GM12878 (cell line): ENCODE measurements at regions not wholly inside any gene's neighbourhood (a gene's known extent, or its start where the extent isn't known, plus 50 kb on each side); places are given as distances from the start of the nearest gene placed in this dataset.

ENCODE experiments used
- CBFB ChIP-seq: IDR thresholded peaks from 2 replicates; pipeline ENCODE4 v1.6.1; 2016; ENCODE audit warnings: antibody characterized with exemption, low read depth
- CEBPB ChIP-seq, 2 experiments: fragments of 150-350 bp in 1 of 2; IDR thresholded peaks; 2 replicates each; pipeline ENCODE4 v1.6.1; 2012 to 2014; ENCODE audit warnings: low read depth in 2 of 2, low read length in 2 of 2, borderline replicate concordance in 1 of 2, inconsistent platforms in 1 of 2
- CREB1 ChIP-seq: IDR thresholded peaks from 2 replicates; pipeline ENCODE4 v1.6.1; 2012; ENCODE audit warnings: low read depth, mild to moderate bottlenecking, inconsistent platforms
- HCFC1 ChIP-seq: fragments of 150-350 bp; IDR thresholded peaks from 2 replicates; pipeline ENCODE4 v1.6.1; 2014; ENCODE audit warnings: low read length
- HDAC6 ChIP-seq: fragments of 200-600 bp; sonication (generic); IDR thresholded peaks from one replicate; pipeline ENCODE4 v1.8.0; 2017; ENCODE audit warnings: antibody characterized with exemption; ENCODE audit not compliant: unreplicated experiment
- JUND ChIP-seq: IDR thresholded peaks from 2 replicates; pipeline ENCODE4 v1.6.1; 2012; ENCODE audit warnings: low read depth, mild to moderate bottlenecking, low read length, improper control_type of control experiment, moderate library complexity
- MEF2A ChIP-seq: IDR thresholded peaks from 2 replicates; pipeline ENCODE4 v1.6.1; 2011; ENCODE audit warnings: low read depth, mild to moderate bottlenecking, low read length, moderate library complexity; ENCODE audit not compliant: insufficient read depth
- NFYA ChIP-seq: IDR thresholded peaks from 2 replicates; pipeline ENCODE4 v1.6.1; 2011; ENCODE audit warnings: low read depth, mild to moderate bottlenecking, low read length, improper control_type of control experiment, borderline replicate concordance
- POLR2AphosphoS5 ChIP-seq: IDR thresholded peaks from 2 replicates; pipeline ENCODE4 v1.6.1; 2011; ENCODE audit warnings: mild to moderate bottlenecking, low read length, inconsistent platforms
- SUPT20H ChIP-seq: IDR thresholded peaks from 2 replicates; pipeline ENCODE4 v1.6.1; 2011; ENCODE audit warnings: low read depth, mild to moderate bottlenecking, low read length, moderate library complexity, borderline replicate concordance; ENCODE audit not compliant: control insufficient read depth
- TBL1XR1 ChIP-seq: IDR thresholded peaks from 2 replicates; pipeline ENCODE4 v1.6.1; 2012; ENCODE audit warnings: low read depth, low read length, improper control_type of control experiment
- WRNIP1 ChIP-seq: IDR thresholded peaks from 2 replicates; pipeline ENCODE4 v1.6.1; 2011; ENCODE audit warnings: low read depth, low read length, improper control_type of control experiment, borderline replicate concordance
- ZZZ3 ChIP-seq: IDR thresholded peaks from 2 replicates; pipeline ENCODE4 v1.6.1; 2011; ENCODE audit warnings: low read depth; ENCODE audit not compliant: control insufficient read depth, insufficient read length
- TF ChIP-seq, protein P1 (sequence below), 3 experiments: IDR thresholded peaks in 2 of 3; conservative IDR thresholded peaks in 1 of 3; 2 replicates each; pipeline ENCODE4 v1.5.1; 2011; ENCODE audit warnings: low read depth in 3 of 3, low read length in 3 of 3, mild to moderate bottlenecking in 3 of 3, control low read depth in 2 of 3, moderate library complexity in 2 of 3, inconsistent platforms in 1 of 3, mixed read lengths in 1 of 3; ENCODE audit not compliant: control insufficient read depth in 2 of 3, insufficient read depth in 1 of 3; ENCODE audit errors: extremely low read depth in 1 of 3
- TF ChIP-seq, protein P2 (sequence below): fragments of 450-650 bp; IDR thresholded peaks from 2 replicates; pipeline ENCODE4 v1.6.1; 2017; ENCODE audit warnings: mild to moderate bottlenecking
- TF ChIP-seq, protein P3 (sequence below): fragments of 450-650 bp; IDR thresholded peaks from 2 replicates; pipeline ENCODE4 v1.6.1; 2017; ENCODE audit warnings: mild to moderate bottlenecking, moderate library complexity
- TF ChIP-seq, protein P4 (sequence below): fragments of 450-650 bp; IDR thresholded peaks from 2 replicates; pipeline ENCODE4 v1.6.1; 2014; ENCODE audit warnings: mild to moderate bottlenecking
- TF ChIP-seq, protein P5 (sequence below): fragments of 450-650 bp; IDR thresholded peaks from 2 replicates; pipeline ENCODE4 v1.6.1; 2016; ENCODE audit warnings: mild to moderate bottlenecking

DNA sequence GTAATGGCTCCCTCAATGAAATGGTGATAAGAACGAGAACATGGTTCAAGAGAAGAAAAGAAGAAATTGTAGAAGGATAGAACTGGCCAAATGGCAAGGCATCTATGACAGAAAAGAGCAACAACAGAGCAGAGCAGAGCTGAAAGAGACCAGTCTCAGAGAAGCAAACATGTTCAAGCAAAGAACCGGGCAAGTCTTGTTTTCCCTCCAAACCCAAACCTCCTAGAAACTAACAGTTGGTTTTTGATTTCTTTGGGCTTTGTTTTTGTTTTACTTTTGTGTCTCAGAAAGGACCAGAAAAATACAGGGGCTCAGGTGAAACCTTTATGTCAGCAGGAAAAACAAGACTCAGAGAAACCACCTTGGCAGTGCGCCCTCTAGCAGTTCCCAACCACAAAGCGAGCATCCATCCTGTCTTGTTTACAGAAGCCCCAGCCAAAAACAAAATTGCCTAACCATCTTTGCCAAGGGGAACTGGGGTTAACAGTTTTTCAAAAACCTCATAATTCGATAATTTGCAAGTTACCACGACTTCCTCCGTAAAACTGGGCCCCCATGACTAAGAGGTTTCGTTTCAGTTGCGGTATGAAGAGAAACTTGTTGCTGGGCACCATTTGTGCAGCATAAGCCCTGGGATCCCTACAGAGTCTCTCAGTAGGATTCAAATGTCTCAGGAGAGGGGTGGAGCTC is 159.2 kb upstream of the SLC24A5 start (continued):
- TF ChIP-seq, protein P1, sequence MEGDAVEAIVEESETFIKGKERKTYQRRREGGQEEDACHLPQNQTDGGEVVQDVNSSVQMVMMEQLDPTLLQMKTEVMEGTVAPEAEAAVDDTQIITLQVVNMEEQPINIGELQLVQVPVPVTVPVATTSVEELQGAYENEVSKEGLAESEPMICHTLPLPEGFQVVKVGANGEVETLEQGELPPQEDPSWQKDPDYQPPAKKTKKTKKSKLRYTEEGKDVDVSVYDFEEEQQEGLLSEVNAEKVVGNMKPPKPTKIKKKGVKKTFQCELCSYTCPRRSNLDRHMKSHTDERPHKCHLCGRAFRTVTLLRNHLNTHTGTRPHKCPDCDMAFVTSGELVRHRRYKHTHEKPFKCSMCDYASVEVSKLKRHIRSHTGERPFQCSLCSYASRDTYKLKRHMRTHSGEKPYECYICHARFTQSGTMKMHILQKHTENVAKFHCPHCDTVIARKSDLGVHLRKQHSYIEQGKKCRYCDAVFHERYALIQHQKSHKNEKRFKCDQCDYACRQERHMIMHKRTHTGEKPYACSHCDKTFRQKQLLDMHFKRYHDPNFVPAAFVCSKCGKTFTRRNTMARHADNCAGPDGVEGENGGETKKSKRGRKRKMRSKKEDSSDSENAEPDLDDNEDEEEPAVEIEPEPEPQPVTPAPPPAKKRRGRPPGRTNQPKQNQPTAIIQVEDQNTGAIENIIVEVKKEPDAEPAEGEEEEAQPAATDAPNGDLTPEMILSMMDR (IDR thresholded peaks at IDR 0.05 in 2 of 3, conservative IDR thresholded peaks at IDR 0.05 in 1 of 3; ENCODE audit: control insufficient read depth in 2 of 3, extremely low read depth in 1 of 3, insufficient read depth in 1 of 3, low read depth in 3 of 3, low read length in 3 of 3) = no peak
- TF ChIP-seq SUPT20H (no peak), TBL1XR1 (peak; percentile 22; the same call in 1 of the 2 replicates), CBFB (peak; percentile 45; the same call in 1 of the 2 replicates), ZZZ3 (no peak), POLR2AphosphoS5 (no peak), JUND (no peak), WRNIP1 (no peak), MEF2A (peak; percentile 38; the same call in 1 of the 2 replicates), HDAC6 (no peak), NFYA (no peak), HCFC1 (no peak), CEBPB (IDR thresholded peaks at IDR 0.05; ENCODE audit: borderline replicate concordance in 1 of 2, low read depth in 2 of 2, low read length in 2 of 2) (0 out of 4 replicates have a peak, but pooled peaks of 1 of the 2 experiments have one; percentile 40), CREB1 (peak; percentile 52; the same call in 1 of the 2 replicates)
- TF ChIP-seq, protein P2, sequence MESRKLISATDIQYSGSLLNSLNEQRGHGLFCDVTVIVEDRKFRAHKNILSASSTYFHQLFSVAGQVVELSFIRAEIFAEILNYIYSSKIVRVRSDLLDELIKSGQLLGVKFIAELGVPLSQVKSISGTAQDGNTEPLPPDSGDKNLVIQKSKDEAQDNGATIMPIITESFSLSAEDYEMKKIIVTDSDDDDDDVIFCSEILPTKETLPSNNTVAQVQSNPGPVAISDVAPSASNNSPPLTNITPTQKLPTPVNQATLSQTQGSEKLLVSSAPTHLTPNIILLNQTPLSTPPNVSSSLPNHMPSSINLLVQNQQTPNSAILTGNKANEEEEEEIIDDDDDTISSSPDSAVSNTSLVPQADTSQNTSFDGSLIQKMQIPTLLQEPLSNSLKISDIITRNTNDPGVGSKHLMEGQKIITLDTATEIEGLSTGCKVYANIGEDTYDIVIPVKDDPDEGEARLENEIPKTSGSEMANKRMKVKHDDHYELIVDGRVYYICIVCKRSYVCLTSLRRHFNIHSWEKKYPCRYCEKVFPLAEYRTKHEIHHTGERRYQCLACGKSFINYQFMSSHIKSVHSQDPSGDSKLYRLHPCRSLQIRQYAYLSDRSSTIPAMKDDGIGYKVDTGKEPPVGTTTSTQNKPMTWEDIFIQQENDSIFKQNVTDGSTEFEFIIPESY = no peak
- TF ChIP-seq, protein P3, sequence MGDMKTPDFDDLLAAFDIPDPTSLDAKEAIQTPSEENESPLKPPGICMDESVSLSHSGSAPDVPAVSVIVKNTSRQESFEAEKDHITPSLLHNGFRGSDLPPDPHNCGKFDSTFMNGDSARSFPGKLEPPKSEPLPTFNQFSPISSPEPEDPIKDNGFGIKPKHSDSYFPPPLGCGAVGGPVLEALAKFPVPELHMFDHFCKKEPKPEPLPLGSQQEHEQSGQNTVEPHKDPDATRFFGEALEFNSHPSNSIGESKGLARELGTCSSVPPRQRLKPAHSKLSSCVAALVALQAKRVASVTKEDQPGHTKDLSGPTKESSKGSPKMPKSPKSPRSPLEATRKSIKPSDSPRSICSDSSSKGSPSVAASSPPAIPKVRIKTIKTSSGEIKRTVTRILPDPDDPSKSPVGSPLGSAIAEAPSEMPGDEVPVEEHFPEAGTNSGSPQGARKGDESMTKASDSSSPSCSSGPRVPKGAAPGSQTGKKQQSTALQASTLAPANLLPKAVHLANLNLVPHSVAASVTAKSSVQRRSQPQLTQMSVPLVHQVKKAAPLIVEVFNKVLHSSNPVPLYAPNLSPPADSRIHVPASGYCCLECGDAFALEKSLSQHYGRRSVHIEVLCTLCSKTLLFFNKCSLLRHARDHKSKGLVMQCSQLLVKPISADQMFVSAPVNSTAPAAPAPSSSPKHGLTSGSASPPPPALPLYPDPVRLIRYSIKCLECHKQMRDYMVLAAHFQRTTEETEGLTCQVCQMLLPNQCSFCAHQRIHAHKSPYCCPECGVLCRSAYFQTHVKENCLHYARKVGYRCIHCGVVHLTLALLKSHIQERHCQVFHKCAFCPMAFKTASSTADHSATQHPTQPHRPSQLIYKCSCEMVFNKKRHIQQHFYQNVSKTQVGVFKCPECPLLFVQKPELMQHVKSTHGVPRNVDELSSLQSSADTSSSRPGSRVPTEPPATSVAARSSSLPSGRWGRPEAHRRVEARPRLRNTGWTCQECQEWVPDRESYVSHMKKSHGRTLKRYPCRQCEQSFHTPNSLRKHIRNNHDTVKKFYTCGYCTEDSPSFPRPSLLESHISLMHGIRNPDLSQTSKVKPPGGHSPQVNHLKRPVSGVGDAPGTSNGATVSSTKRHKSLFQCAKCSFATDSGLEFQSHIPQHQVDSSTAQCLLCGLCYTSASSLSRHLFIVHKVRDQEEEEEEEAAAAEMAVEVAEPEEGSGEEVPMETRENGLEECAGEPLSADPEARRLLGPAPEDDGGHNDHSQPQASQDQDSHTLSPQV = no peak
- TF ChIP-seq, protein P4, sequence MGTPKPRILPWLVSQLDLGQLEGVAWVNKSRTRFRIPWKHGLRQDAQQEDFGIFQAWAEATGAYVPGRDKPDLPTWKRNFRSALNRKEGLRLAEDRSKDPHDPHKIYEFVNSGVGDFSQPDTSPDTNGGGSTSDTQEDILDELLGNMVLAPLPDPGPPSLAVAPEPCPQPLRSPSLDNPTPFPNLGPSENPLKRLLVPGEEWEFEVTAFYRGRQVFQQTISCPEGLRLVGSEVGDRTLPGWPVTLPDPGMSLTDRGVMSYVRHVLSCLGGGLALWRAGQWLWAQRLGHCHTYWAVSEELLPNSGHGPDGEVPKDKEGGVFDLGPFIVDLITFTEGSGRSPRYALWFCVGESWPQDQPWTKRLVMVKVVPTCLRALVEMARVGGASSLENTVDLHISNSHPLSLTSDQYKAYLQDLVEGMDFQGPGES = no peak
- TF ChIP-seq, protein P5, sequence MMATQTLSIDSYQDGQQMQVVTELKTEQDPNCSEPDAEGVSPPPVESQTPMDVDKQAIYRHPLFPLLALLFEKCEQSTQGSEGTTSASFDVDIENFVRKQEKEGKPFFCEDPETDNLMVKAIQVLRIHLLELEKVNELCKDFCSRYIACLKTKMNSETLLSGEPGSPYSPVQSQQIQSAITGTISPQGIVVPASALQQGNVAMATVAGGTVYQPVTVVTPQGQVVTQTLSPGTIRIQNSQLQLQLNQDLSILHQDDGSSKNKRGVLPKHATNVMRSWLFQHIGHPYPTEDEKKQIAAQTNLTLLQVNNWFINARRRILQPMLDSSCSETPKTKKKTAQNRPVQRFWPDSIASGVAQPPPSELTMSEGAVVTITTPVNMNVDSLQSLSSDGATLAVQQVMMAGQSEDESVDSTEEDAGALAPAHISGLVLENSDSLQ = no peak
